ENCODE measurements at regions not wholly inside any gene's neighbourhood (a gene's known extent, or its start where the extent isn't known, plus 50 kb on each side); places are given as distances from the start of the nearest gene placed in this dataset.

DNA sequence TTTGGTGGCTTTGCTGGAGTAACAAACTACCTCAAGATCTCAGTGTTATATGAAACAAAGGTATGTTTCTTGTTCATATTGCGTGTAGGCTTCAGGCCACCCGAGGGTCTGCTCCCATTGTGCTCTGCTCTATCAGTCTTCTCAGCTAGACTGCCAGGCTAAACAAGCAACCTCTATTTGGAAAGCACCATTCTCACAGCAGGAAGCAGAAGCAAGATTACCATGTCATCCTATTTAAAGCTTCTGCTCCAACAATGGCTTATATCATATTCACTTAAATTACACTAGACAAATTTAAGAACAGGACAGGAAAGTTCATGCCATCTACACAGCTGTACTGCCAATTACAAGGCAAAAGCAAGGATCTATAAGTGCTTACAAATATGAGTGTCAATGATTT is 385.8 kb downstream of the PPARGC1A start (continued):
- TF ChIP-seq, protein P1, sequence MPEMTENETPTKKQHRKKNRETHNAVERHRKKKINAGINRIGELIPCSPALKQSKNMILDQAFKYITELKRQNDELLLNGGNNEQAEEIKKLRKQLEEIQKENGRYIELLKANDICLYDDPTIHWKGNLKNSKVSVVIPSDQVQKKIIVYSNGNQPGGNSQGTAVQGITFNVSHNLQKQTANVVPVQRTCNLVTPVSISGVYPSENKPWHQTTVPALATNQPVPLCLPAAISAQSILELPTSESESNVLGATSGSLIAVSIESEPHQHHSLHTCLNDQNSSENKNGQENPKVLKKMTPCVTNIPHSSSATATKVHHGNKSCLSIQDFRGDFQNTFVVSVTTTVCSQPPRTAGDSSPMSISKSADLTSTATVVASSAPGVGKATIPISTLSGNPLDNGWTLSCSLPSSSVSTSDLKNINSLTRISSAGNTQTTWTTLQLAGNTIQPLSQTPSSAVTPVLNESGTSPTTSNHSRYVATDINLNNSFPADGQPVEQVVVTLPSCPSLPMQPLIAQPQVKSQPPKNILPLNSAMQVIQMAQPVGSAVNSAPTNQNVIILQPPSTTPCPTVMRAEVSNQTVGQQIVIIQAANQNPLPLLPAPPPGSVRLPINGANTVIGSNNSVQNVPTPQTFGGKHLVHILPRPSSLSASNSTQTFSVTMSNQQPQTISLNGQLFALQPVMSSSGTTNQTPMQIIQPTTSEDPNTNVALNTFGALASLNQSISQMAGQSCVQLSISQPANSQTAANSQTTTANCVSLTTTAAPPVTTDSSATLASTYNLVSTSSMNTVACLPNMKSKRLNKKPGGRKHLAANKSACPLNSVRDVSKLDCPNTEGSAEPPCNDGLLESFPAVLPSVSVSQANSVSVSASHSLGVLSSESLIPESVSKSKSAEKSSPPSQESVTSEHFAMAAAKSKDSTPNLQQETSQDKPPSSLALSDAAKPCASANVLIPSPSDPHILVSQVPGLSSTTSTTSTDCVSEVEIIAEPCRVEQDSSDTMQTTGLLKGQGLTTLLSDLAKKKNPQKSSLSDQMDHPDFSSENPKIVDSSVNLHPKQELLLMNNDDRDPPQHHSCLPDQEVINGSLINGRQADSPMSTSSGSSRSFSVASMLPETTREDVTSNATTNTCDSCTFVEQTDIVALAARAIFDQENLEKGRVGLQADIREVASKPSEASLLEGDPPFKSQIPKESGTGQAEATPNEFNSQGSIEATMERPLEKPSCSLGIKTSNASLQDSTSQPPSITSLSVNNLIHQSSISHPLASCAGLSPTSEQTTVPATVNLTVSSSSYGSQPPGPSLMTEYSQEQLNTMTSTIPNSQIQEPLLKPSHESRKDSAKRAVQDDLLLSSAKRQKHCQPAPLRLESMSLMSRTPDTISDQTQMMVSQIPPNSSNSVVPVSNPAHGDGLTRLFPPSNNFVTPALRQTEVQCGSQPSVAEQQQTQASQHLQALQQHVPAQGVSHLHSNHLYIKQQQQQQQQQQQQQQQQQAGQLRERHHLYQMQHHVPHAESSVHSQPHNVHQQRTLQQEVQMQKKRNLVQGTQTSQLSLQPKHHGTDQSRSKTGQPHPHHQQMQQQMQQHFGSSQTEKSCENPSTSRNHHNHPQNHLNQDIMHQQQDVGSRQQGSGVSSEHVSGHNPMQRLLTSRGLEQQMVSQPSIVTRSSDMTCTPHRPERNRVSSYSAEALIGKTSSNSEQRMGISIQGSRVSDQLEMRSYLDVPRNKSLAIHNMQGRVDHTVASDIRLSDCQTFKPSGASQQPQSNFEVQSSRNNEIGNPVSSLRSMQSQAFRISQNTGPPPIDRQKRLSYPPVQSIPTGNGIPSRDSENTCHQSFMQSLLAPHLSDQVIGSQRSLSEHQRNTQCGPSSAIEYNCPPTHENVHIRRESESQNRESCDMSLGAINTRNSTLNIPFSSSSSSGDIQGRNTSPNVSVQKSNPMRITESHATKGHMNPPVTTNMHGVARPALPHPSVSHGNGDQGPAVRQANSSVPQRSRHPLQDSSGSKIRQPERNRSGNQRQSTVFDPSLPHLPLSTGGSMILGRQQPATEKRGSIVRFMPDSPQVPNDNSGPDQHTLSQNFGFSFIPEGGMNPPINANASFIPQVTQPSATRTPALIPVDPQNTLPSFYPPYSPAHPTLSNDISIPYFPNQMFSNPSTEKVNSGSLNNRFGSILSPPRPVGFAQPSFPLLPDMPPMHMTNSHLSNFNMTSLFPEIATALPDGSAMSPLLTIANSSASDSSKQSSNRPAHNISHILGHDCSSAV (CRISPR knock-in tag; IDR thresholded peaks at IDR 0.05; ENCODE audit: borderline replicate concordance) = no peak
- TF ChIP-seq GZF1 (CRISPR knock-in tag; IDR thresholded peaks at IDR 0.05) (no peak), ZFP36L1 (CRISPR knock-in tag; IDR thresholded peaks at IDR 0.05) (no peak), MBD4 (IDR thresholded peaks at IDR 0.05; ENCODE audit: borderline replicate concordance, low read length) (no peak), ZNF136 (CRISPR knock-in tag; IDR thresholded peaks at IDR 0.05; ENCODE audit: low read depth) (no peak)
- TF ChIP-seq, protein P2, sequence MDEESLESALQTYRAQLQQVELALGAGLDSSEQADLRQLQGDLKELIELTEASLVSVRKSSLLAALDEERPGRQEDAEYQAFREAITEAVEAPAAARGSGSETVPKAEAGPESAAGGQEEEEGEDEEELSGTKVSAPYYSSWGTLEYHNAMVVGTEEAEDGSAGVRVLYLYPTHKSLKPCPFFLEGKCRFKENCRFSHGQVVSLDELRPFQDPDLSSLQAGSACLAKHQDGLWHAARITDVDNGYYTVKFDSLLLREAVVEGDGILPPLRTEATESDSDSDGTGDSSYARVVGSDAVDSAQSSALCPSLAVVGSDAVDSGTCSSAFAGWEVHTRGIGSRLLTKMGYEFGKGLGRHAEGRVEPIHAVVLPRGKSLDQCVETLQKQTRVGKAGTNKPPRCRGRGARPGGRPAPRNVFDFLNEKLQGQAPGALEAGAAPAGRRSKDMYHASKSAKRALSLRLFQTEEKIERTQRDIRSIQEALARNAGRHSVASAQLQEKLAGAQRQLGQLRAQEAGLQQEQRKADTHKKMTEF (CRISPR knock-in tag; IDR thresholded peaks at IDR 0.05) = no peak

All from HepG2 (cell line).